GM21717 (cell line): ENCODE measurements at regions not wholly inside any gene's neighbourhood (a gene's known extent, or its start where the extent isn't known, plus 50 kb on each side); places are given as distances from the start of the nearest gene placed in this dataset.
"Not testable (repeated sequence)": the region's sequence is repeated elsewhere in the genome, so short reads cannot be mapped to it uniquely, and the experiment has no call there.

Source experiments
- ATAC-seq: cut with Tn5 transposase; IDR thresholded peaks from one replicate; pipeline ENCODE4 v1.9.1; 2021; ENCODE audit warnings: mild to moderate bottlenecking, moderate library complexity; ENCODE audit not compliant: unreplicated experiment

DNA sequence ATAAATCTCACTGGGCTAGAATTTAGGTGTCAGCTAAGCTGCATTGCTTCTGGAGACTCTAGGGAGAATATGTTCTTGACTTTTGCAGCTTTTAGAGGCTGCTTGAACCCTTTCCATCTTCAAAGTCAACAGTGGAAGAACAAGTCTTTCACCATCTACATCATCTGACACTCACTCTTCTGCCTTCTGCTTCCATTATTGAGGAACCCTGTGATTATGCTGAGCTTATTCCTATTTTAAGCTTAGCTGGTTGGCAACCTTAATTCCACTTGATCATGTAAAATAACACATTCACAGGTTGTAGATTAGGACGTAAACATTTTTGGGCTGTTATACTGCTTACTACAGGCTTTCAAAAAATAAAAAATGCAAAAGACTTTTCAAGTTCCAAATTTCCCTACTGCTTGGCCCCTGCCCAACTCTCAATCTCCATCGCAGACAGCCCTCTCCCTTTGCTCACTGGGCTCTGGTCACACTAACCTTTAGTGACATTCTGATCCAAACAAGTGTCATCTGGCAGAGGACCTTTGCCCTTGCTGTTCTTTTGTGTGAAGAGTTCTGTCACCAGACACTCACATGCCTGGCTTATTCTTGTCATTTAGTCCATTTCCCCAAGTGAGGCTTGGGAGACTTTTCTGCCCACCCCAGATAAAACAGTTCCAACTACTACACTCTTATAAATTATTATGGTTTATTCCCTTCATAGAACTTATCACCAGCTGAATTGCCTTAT, 1056.0 kb downstream of the STIM2 start:
- ATAC-seq, result no peak

DNA sequence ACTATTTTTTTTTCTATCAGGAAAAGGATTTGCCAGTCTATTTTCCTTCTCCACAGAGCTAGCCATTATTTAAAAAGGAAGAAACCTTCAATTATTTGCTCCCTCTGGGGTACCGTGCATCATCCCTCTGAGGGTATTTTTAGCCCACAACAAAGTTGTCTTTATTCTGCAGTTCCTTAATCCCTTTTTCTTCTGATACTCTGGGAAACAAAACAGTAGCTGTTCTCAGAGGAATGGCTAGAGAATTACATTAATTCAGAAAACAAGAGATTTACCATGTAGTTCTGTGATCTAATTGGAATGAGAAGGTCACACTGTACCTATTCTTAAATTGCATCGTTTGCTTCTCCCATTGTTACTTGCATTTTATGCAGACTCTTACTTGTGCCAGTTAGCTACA, 1056.7 kb downstream of the STIM2 start:
- no peak for ATAC-seq

DNA sequence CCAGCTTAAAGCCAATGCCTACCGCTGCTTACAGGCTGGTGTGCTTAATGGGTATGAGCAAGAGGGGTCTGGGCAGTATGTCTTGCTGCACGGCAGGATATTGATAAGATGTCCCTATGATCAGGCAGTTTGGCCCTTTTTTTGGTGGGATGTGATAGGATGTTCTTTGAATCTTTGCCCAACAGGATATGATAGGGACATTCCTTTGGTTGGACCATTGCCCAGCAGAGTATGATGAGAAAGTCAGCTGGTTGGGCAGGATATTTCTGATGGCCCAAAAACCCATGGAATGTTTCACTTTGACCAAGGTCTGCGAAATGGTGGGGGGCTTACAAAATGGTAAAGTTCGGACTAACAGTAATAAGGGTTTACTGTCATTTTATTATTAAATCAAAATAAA, 1060.6 kb downstream of the STIM2 start:
- ATAC-seq, result no peak

DNA sequence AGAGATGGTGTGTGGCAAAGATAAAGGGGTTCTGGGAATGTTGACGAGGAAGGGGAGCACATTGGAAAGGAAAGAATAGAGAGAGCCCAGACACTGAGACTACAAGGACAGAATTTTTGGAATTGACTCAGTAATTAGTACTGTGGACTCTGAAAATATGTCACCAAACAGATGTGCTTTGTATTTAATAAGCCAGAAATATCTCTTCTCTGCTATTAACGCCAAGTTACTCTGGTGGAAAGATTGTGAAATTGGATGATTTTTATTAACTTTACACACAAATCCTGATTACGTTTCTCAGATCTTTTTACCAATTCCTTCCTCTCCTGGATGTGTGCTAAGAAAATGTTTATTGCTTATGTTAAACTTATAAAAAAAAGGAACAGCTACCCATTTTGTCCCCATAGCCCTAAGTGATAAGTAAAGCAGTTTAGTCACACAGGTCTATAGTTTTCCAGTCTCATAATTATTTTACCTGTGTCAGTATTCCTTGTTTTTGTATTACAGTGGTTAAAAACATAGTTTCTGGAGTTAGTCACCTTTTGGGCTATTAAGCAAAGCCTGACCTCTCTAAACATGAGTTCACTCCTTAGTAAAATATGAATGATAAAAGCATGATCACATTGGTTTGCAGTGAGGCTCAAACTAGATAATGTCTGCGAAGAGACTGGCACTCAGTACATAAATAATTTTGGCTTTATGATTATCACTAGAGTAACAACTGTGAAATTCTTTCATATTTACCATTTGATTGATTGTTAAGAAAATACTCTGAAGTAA, 1068.3 kb downstream of the STIM2 start:
- ATAC-seq, result no peak

DNA sequence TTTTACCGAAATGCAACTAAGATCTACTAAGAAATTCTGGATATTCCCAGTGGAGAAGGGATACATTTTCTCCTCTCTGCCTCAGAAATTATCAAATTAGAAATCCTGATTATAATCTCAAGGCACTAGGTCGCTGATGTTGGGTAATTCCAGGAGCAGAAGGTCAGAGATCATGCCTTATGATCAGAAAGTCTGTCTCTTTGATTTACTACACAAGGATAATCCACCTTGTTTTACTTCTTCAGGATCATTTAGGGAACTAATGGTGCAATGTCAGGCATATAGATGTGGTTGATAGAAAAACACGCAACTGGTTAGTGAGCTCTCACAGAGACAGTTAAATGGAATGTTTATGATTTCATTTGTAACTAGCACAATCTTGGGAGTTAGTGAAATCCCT, 1069.7 kb downstream of the STIM2 start:
- ATAC-seq, result no peak

DNA sequence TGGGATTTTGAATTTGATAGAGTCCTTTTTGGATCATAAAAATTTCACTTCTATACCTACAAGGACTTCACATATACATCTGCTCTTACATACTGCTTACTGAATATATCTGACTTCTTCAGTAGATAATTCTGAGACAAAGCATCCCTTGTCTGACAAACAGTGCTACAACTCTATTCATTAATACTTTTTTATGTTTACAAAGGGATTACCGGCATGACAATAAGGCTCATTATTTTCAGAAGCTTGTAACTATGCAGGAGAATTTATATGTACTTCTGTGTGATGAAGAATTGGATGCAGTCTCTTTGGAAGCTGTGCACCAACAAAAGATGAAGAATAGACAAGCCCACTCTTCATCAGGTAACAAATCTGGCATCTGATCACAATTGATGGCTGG, 1070.3 kb downstream of the STIM2 start:
- ATAC-seq, result no peak

DNA sequence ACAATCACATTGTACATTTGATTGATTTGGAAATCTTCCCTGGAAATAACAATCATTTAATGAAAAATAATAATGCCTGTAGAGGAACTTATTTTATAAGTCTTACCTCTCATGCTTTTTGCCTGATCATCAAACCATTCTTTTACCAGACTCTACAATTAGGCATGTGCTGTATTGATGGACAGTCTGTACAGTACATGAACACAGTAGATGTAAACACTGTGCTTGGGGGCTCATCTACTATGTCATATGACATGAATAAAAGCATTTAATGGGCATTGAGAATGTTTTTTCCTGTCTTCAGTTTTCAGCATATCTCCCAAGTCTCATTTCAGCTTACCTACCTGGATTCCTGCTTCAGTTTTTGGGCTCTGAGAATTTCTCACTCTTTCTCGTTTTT, 1070.9 kb downstream of the STIM2 start:
- no peak for ATAC-seq

DNA sequence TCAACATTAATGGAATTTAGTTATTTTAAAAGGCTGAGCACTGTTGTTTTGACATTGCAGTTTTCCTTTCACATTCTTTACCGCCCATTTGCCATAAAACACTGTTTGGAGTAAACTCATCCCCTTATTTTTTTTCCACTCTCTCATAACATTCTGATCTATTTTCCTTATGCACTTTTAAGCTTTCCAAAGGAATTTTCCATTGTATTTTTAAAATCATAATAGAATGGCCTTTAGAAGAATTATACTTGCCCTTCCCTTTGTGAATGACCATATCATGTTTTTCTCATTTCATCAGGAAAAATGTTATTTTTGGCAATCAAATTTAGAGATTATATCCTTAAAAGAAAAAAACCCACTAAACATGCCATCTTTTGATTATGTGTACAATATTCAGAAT, 1074.2 kb downstream of the STIM2 start:
- no peak for ATAC-seq

DNA sequence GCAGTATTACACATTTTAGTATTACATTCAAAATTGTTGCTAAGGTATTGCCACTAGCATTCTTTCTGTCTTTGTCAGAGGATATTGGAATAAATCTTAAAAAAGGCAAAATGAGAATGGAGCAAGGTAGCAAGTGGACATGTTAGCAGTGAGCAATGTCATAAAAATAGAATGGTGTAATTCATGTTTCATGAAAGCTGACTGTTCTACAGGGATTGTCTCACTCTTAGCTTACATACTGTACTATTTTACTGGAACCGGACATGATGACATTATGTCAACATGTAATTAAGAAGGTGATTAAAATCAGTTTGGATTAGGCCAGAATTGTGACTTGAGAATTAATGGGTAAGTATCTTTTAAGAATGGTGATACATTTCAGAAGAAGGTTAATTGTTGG, 1086.2 kb downstream of the STIM2 start:
- ATAC-seq, result no peak

DNA sequence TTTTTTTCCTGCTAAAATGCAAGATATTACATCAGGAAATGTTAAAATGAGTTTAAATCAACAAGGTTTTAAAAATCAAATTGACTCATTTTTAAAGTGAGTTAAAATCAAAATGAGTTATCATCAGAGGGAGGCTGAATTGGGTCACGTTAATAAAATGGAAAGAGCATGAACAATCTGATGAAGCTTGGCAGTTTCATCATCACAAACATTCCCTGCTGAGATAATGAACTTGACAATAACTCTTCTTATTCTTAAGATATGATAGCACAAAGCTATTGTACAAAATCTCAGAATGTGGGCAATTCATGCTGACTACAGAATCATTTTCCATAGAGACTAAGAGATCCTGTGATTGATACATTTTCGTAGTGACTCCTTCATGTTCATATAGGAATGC, 1086.7 kb downstream of the STIM2 start:
- ATAC-seq, result no peak

DNA sequence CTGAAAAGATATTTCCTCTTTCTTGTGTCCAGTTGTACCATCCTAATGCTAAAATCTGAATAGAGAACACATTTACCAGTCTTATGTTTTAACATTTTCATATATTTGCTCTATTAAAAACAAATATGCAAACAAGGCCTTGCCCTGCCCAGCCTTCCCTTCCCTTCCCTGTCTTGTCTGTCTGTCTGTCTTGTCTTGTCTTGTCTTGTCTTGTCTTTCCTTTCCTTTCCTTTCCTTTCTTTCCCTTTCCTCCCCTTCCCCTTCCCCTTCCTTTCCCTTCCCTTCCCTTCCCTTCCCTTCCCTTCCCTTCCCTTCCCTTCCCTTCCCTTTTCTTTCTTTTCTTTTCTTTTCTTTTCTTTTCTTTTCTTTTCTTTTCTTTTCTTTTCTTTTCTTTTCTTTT, 1103.5 kb downstream of the STIM2 start:
- ATAC-seq, result no peak

DNA sequence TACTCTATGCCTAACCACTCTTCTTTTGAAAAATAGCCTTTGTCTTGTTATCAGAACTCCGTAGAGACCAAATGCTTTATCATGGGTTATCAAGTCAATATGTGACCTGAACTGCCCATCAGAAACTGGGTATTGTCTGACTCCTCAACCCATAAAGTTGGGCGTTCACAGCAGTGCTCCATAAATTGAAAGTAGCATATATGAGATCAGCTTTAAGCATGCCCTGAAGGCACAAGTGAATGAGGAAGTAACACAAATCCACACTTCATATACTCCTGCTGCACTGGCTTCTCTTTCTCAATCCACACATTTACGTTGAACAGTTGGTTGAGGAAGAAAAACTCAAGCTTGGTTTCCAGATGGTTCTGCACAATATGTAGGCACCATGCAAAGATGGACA, 1106.0 kb downstream of the STIM2 start:
- ATAC-seq, result no peak

DNA sequence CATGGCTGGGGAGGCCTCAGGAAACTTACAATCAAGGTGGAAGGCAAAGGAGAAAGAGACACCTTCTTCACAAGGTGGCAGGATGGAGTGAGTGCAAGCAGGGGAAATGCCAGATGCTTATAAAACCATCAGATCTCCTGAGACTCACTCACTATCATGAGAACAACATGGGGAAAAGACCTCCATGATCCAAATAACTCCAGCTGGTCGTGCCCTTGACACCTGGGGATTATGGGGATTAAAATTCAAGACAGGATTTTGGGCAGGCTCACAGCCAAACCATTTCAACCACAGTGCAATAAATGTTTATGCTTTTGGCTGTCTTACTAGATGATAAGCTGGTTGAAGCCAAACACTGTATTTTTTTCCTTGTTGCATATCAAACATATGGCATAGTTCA, 1112.4 kb downstream of the STIM2 start:
- no peak for ATAC-seq

DNA sequence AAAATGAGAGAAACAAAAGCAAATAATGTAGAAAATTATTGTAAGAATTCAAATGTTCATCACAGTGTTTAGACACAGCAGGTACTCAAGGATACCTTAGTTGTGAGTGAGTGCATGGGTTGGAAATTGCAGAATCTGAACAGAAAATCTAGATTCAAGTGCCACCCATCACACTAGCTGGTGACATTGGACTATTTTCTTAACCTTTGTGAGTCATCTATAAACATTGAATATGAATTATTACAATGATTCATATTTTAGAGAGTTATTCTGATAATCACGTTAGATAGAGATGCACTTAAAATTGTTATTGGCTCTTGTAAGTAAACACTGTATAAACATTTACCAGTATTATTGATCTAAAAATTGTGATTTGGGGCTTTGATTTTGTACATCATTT, 1113.1 kb downstream of the STIM2 start:
- no peak for ATAC-seq

DNA sequence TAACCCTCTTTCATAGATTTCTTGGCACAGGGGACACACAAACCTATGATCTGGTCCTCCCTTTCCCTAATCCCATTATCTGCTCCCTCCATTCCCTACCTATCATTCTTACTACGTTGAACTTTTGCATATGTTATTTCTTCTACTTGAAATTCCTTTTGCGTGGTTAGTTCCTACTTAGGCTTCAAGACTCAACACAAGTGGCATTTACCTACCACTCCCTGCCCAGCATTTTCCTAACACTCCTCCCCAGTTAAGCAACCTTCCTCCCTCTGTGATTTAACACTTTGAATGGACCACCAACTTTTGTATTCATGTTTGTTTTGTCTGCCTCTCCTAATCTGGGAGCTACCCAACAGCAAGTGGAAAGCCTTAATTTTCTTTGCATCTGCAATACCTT, 1113.7 kb downstream of the STIM2 start:
- ATAC-seq, result no peak

DNA sequence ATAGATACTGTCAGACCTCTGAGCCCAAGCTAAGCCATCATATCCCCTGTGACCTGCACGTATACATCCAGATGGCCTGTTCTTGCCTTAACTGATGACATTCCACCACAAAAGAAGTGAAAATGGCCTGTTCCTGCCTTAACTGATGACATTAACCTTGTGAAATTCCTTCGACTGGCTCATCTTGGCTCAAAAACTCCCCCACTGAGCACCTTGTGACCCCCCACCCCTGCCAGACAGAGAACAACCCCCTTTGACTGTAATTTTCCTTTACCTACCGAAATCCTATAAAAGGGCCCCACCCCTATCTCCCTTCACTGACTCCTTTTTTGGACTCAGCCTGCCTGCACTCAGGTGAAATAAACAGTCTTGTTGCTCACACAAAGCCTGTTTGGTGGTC, 1114.2 kb downstream of the STIM2 start:
- ATAC-seq, result not testable (repeated sequence)

DNA sequence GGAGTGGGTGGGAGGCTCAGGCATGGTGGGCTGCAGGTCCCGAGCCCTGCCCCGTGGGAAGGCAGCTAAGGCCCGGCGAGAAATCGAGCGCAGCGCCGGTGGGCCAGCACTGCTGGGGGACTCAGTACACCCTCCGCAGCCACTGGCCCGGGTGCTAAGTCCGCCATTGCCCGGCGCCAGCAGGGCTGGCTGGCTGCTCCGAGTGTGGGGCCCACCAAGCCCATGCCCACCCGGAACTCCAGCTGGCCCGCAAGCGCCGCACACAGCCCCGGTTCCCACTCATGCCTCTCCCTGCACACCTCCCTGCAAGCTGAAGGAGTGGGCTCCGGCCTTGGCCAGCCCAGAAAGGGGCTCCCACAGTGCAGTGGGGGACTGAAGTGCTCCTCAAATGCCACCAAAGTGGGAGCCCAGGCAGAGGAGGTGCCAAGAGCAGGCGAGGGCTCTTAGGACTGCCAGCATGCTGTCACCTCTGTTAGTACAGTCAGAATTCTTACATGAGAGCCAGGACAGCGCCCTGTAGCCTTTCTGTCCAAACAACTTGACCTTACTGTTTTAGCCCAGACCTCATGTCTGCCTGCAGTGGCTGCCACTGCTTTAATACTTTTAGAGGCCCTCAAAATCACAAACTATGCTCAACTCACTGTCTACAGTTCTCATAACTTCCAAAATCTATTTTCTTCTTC, 1117.9 kb downstream of the STIM2 start:
- ATAC-seq, result not testable (repeated sequence)

DNA sequence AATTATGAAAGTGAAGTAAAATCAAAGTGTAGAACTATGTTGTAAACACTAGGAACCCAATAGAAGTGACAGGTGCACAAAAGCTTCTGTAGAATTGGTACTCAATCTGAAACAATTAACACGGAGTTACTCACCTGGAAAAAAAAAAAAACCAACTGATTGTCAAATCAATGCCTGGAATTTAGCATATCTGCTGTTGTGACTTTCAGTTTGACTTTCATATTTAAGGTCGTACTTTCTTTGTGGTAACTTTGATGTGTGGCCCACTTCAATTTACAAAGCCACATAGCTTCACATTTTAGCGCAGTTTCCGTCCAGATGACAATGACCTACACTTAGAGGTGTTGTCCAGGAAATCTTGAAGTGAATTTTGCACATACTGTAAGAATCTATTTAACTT, 1124.9 kb downstream of the STIM2 start:
- ATAC-seq, result no peak

DNA sequence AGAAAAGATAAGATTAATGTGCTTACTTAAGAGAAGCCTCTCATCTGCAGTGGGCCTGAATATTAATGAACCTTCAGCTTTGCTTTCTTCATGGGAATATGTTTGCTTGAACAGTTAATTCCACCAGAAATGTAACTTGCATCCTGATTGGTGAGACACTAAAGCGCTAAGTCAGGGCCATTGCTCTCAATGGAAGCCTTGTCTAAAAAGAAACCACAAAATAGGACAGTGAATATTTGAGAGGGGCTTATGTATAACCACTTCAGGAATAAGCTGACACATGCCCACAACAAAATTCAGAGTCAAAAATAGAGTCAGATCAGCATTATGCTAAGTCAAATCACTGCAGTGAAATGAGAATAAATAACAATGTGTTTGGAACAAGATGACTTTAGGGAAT, 1125.8 kb downstream of the STIM2 start:
- ATAC-seq, result no peak

DNA sequence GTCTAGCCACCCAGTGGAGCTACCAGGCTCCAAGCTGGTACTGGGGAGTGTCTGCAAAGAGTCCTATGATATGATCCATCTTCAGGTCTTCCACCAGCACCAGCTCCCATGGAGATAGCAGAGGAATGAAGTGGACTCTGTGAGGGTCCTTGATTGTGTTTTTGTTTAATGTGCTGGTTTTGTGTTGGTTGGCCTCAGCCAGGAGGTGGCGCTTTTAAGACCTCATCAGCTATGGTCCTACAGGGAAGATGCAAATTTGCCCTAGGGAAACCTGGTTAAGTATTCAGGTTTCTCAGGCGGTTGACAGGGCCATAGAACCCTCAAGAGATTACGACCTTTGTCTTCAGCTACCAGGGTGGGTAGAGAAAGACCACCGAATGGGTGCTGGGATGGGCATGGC, 1141.1 kb downstream of the STIM2 start:
- ATAC-seq, result no peak

DNA sequence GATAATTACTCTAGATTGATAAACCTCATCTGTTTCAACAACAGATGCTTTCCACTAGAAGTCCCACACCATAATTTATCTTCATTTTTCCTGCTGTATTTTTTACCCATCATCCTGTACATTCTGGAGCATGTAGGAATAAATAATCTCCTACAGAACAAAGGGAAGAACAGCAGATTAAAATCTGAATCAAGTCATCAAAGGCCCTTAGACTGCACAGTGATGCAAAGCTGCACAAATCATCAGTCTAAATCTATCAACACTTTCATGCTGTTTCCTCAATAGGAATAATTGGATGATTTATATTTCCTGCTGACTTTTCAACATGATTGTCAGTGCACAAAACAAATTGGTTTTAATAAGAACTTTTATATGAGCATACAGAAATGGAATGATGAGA, 1143.9 kb downstream of the STIM2 start:
- no peak for ATAC-seq

DNA sequence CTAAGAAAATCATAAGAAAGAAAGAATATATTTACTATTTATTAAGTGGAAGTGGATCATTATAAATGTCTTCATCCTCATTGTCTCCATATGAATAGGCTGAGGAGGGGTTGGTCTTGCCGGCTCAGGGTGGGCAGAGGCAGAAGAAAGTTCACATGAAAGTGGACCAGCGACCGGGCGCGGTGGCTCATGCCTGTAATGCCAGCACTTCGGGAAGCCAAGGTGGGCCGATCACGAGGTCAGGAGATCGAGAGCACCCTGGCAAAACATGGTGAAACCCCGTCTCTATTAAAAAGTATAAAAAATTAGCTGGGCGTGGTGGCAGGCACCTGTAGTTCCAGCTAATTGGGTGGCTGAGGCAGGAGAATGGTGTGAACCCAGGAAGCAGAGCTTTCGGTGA, 1145.4 kb downstream of the STIM2 start:
- ATAC-seq, result no peak
